ENCODE measurements at regions not wholly inside any gene's neighbourhood (a gene's known extent, or its start where the extent isn't known, plus 50 kb on each side); places are given as distances from the start of the nearest gene placed in this dataset.

DNA sequence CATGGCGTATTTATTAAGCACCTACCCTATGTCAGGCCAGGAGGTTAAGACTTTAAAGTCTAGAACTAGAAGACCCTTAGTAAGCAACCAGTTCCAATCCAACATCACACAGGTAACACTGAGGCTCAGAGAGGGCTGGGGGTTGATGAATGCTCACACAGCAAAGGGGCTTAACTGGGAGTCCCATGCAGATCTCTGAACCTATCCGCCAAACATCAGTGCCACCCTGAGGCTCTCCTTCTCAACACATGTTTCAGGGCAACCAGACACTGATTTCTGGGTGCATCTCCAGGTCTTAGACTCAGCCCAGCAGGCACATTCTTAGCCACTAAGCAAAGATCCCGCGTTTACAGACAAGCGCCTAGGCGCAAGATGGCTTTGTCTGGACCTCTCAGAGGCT, 92.0 kb upstream of the SLC6A11 start:
- no peak overlapping the region for H3K4me3 Mint-ChIP-seq
- ChIA-PET POLR2A (no interaction called here), CTCF (interaction anchor here (0.6 to 1.3 kb wide), 3 partner anchors 14 to 19 kb away, joined by 4 to 7 read pairs (median 5); no protein-coding TSS in a partner anchor)
- H3K4me1 Mint-ChIP-seq, result peaks cover 23% of the 10 kb centered on the region
- TF ChIP-seq, protein P1, sequence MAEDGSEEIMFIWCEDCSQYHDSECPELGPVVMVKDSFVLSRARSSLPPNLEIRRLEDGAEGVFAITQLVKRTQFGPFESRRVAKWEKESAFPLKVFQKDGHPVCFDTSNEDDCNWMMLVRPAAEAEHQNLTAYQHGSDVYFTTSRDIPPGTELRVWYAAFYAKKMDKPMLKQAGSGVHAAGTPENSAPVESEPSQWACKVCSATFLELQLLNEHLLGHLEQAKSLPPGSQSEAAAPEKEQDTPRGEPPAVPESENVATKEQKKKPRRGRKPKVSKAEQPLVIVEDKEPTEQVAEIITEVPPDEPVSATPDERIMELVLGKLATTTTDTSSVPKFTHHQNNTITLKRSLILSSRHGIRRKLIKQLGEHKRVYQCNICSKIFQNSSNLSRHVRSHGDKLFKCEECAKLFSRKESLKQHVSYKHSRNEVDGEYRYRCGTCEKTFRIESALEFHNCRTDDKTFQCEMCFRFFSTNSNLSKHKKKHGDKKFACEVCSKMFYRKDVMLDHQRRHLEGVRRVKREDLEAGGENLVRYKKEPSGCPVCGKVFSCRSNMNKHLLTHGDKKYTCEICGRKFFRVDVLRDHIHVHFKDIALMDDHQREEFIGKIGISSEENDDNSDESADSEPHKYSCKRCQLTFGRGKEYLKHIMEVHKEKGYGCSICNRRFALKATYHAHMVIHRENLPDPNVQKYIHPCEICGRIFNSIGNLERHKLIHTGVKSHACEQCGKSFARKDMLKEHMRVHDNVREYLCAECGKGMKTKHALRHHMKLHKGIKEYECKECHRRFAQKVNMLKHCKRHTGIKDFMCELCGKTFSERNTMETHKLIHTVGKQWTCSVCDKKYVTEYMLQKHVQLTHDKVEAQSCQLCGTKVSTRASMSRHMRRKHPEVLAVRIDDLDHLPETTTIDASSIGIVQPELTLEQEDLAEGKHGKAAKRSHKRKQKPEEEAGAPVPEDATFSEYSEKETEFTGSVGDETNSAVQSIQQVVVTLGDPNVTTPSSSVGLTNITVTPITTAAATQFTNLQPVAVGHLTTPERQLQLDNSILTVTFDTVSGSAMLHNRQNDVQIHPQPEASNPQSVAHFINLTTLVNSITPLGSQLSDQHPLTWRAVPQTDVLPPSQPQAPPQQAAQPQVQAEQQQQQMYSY (CRISPR knock-in tag; IDR thresholded peaks at IDR 0.05), result 0 out of 2 replicates have a peak, but pooled peaks have one; percentile 23
- TF ChIP-seq, protein P2, sequence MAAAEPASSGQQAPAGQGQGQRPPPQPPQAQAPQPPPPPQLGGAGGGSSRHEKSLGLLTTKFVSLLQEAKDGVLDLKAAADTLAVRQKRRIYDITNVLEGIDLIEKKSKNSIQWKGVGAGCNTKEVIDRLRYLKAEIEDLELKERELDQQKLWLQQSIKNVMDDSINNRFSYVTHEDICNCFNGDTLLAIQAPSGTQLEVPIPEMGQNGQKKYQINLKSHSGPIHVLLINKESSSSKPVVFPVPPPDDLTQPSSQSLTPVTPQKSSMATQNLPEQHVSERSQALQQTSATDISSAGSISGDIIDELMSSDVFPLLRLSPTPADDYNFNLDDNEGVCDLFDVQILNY (CRISPR knock-in tag; IDR thresholded peaks at IDR 0.05), result no peak
- no peak for ATAC-seq
- DNase-seq (ENCODE audit: low spot score), result no peak
- H3K27me3 Mint-ChIP-seq (ENCODE audit: low read depth), result peaks cover 8% of the 10 kb centered on the region
- H3K27ac Mint-ChIP-seq, result no peak overlapping the region
- no peaks in the 10 kb centered on the region for H3K36me3 Mint-ChIP-seq
- no peaks in the 10 kb centered on the region for H3K9me3 Mint-ChIP-seq

DNA sequence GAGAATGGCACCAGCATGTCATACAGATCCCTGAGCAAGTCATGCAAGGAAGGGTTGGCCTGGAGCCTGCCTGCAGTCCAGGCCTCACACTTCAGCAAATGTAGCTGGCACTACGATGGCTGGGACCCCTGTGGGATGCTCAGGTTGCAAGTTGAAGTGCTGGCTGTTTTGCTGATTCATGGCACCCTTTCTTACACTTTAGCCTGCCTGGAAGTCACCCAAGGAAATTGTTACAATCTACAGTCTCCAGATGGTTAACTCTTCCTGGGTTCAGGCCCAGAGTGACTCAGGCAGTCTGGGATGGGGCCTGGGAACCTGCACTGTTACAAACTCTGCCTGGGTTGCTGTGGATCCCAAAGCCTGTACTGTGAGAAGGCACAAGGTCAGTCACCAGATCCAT, 91.0 kb upstream of the SLC6A11 start:
- TF ChIP-seq GTF2I (CRISPR knock-in tag; conservative IDR thresholded peaks at IDR 0.05) (no peak), FOXK1 (CRISPR knock-in tag; IDR thresholded peaks at IDR 0.05) (no peak), TCF7 (CRISPR knock-in tag; IDR thresholded peaks at IDR 0.05; ENCODE audit: low read depth) (no peak), ZNF671 (CRISPR knock-in tag; IDR thresholded peaks at IDR 0.05) (no peak), NFATC4 (CRISPR knock-in tag; IDR thresholded peaks at IDR 0.05) (no peak), GRHL2 (CRISPR knock-in tag; IDR thresholded peaks at IDR 0.05; ENCODE audit: insufficient replicate concordance, severe bottlenecking) (no peak), NFE2L1 (CRISPR knock-in tag; IDR thresholded peaks at IDR 0.05) (no peak)
- TF ChIP-seq, protein P3, sequence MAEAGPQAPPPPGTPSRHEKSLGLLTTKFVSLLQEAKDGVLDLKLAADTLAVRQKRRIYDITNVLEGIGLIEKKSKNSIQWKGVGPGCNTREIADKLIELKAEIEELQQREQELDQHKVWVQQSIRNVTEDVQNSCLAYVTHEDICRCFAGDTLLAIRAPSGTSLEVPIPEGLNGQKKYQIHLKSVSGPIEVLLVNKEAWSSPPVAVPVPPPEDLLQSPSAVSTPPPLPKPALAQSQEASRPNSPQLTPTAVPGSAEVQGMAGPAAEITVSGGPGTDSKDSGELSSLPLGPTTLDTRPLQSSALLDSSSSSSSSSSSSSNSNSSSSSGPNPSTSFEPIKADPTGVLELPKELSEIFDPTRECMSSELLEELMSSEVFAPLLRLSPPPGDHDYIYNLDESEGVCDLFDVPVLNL (CRISPR knock-in tag; IDR thresholded peaks at IDR 0.05; ENCODE audit: borderline replicate concordance, low read depth), result no peak
- TF ChIP-seq, protein P4, sequence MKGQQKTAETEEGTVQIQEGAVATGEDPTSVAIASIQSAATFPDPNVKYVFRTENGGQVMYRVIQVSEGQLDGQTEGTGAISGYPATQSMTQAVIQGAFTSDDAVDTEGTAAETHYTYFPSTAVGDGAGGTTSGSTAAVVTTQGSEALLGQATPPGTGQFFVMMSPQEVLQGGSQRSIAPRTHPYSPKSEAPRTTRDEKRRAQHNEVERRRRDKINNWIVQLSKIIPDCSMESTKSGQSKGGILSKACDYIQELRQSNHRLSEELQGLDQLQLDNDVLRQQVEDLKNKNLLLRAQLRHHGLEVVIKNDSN (CRISPR knock-in tag; IDR thresholded peaks at IDR 0.05), result no peak
- TF ChIP-seq, protein P5, sequence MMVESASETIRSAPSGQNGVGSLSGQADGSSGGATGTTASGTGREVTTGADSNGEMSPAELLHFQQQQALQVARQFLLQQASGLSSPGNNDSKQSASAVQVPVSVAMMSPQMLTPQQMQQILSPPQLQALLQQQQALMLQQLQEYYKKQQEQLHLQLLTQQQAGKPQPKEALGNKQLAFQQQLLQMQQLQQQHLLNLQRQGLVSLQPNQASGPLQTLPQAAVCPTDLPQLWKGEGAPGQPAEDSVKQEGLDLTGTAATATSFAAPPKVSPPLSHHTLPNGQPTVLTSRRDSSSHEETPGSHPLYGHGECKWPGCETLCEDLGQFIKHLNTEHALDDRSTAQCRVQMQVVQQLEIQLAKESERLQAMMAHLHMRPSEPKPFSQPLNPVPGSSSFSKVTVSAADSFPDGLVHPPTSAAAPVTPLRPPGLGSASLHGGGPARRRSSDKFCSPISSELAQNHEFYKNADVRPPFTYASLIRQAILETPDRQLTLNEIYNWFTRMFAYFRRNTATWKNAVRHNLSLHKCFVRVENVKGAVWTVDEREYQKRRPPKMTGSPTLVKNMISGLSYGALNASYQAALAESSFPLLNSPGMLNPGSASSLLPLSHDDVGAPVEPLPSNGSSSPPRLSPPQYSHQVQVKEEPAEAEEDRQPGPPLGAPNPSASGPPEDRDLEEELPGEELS (CRISPR knock-in tag; IDR thresholded peaks at IDR 0.05), result no peak
- Mint-ChIP-seq H3K36me3 (no peaks in the 10 kb centered on the region), H3K9me3 (no peaks in the 10 kb centered on the region), H3K27ac (no peak overlapping the region), H3K4me1 (peaks cover 27% of the 10 kb centered on the region), H3K27me3 (ENCODE audit: low read depth) (peaks cover 4% of the 10 kb centered on the region; the same call in 1 of the 2 replicates), H3K4me3 (no peak overlapping the region)
- DNase-seq (ENCODE audit: low spot score) (no peak), ATAC-seq (no peak)
- ChIA-PET CTCF (interaction anchor here (1.3 kb wide), 1 partner anchor 13 kb away, joined by 7 read pairs; no protein-coding TSS in a partner anchor), POLR2A (no interaction called here)

DNA sequence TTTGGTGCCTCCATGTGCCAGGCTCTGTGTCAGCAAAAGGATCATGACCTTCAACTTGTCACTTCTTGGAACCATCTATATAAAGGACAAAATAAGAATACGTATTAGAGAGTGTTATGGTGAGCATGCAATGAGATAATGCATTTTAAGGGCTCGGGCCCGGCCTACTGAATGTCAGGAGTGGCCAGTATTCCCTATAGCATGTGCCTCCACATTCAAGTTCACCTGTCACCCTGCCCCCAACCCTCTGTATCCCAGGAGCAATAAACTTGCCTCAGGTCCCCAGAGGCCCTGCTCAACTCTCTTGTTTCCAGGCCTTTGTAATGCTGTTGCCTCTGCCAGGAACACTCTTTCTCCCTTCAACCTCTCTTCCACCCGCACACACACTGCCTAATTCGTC, 90.2 kb upstream of the SLC6A11 start:
- ChIA-PET POLR2A (no interaction called here), CTCF (no interaction called here)
- Mint-ChIP-seq H3K9me3 (no peaks in the 10 kb centered on the region; the same call in 1 of the 2 replicates), H3K4me3 (no peak overlapping the region), H3K27me3 (ENCODE audit: low read depth) (peaks cover 1% of the 10 kb centered on the region; the same call in 1 of the 2 replicates), H3K36me3 (no peaks in the 10 kb centered on the region), H3K27ac (no peak overlapping the region), H3K4me1 (peaks cover 27% of the 10 kb centered on the region)
- ATAC-seq (no peak), DNase-seq (ENCODE audit: low spot score) (no peak)
- TF ChIP-seq MXD4 (CRISPR knock-in tag; IDR thresholded peaks at IDR 0.05; ENCODE audit: borderline replicate concordance), result no peak
- TF ChIP-seq, protein P6, sequence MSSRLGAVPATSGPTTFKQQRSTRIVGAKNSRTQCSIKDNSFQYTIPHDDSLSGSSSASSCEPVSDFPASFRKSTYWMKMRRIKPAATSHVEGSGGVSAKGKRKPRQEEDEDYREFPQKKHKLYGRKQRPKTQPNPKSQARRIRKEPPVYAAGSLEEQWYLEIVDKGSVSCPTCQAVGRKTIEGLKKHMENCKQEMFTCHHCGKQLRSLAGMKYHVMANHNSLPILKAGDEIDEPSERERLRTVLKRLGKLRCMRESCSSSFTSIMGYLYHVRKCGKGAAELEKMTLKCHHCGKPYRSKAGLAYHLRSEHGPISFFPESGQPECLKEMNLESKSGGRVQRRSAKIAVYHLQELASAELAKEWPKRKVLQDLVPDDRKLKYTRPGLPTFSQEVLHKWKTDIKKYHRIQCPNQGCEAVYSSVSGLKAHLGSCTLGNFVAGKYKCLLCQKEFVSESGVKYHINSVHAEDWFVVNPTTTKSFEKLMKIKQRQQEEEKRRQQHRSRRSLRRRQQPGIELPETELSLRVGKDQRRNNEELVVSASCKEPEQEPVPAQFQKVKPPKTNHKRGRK (CRISPR knock-in tag; IDR thresholded peaks at IDR 0.05; ENCODE audit: borderline replicate concordance), result no peak
- TF ChIP-seq TCF7 (CRISPR knock-in tag; IDR thresholded peaks at IDR 0.05; ENCODE audit: low read depth), result no peak
- no peak for TF ChIP-seq JUN (CRISPR knock-in tag; IDR thresholded peaks at IDR 0.05)
- TF ChIP-seq, protein P1 (CRISPR knock-in tag; IDR thresholded peaks at IDR 0.05), result no peak
